Liver (tissue), 8 donors: ENCODE measurements at regions not wholly inside any gene's neighbourhood (a gene's known extent, or its start where the extent isn't known, plus 50 kb on each side); places are given as distances from the start of the nearest gene placed in this dataset.

Experiments used
- DNase-seq: peaks from one replicate; pipeline ENCODE4 v3.0.0-alpha.2; 2017; ENCODE audit warnings: low spot score
- H3K27ac ChIP-seq, 2 donors: one replicate each; pipeline ENCODE4 v1.7.0; 2013; ENCODE audit warnings: inconsistent platforms in 2 of 2, low read length in 2 of 2, control low read depth in 1 of 2, low read depth in 1 of 2, mild to moderate bottlenecking in 1 of 2
- H3K27me3 ChIP-seq, 4 donors: one replicate each; pipeline versions ENCODE4 v1.6.1 to v1.7.0; 2013; ENCODE audit warnings: low read length in 3 of 4, inconsistent platforms in 1 of 4, mild to moderate bottlenecking in 1 of 4, moderate library complexity in 1 of 4; ENCODE audit not compliant: control insufficient read depth in 4 of 4, insufficient read depth in 4 of 4
- H3K36me3 ChIP-seq, 4 donors: one replicate each; pipeline versions ENCODE4 v1.6.1 to v1.7.0; 2013; ENCODE audit warnings: low read length in 3 of 4, mild to moderate bottlenecking in 3 of 4, low read depth in 1 of 4, moderate library complexity in 1 of 4; ENCODE audit not compliant: control insufficient read depth in 4 of 4, insufficient read depth in 3 of 4
- H3K4me1 ChIP-seq, 4 donors: one replicate each; pipeline versions ENCODE4 v1.6.1 to v1.7.0; 2013; ENCODE audit warnings: low read length in 3 of 4, mild to moderate bottlenecking in 3 of 4, moderate library complexity in 1 of 4; ENCODE audit not compliant: control insufficient read depth in 4 of 4, insufficient read depth in 4 of 4
- H3K4me3 ChIP-seq, 3 donors: one replicate each; pipeline versions ENCODE4 v1.6.1 to v1.7.0; 2013; ENCODE audit warnings: low read length in 3 of 3, control low read depth in 1 of 3, low read depth in 1 of 3, mild to moderate bottlenecking in 1 of 3
- H3K9ac ChIP-seq, 2 donors: one replicate each; pipeline ENCODE4 v1.7.0; 2013; ENCODE audit warnings: low read length in 2 of 2, mild to moderate bottlenecking in 2 of 2, moderate library complexity in 2 of 2, control low read depth in 1 of 2, low read depth in 1 of 2
- H3K9me3 ChIP-seq, 4 donors: one replicate each; pipeline versions ENCODE4 v1.6.1 to v1.7.0; 2013; ENCODE audit warnings: low read length in 3 of 4; ENCODE audit not compliant: control insufficient read depth in 4 of 4
- EGR1 ChIP-seq, 2 donors: IDR thresholded peaks; 2 replicates each; pipeline ENCODE4 v1.6.1; 2016 to 2018; ENCODE audit warnings: antibody characterized with exemption in 2 of 2, low read depth in 2 of 2
- FOXA1 ChIP-seq: IDR thresholded peaks from 2 replicates; pipeline ENCODE4 v1.6.1; 2016; ENCODE audit warnings: antibody characterized with exemption
- FOXA2 ChIP-seq: IDR thresholded peaks from 2 replicates; pipeline ENCODE4 v1.6.1; 2016; ENCODE audit warnings: antibody characterized with exemption
- GABPA ChIP-seq, 2 donors: IDR thresholded peaks in 1 of 2; conservative IDR thresholded peaks in 1 of 2; 2 replicates each; pipeline ENCODE4 v1.6.1; 2016; ENCODE audit warnings: antibody characterized with exemption in 2 of 2, mild to moderate bottlenecking in 1 of 2, moderate library complexity in 1 of 2
- HNF4A ChIP-seq, 2 donors: conservative IDR thresholded peaks; 2 replicates each; pipeline ENCODE4 v1.6.1; 2016; ENCODE audit warnings: antibody characterized with exemption in 2 of 2, mild to moderate bottlenecking in 2 of 2
- HNF4G ChIP-seq: IDR thresholded peaks from 2 replicates; pipeline ENCODE4 v1.6.1; 2016; ENCODE audit warnings: antibody characterized with exemption
- JUND ChIP-seq, 2 donors: IDR thresholded peaks; 2 replicates each; pipeline ENCODE4 v1.6.1; 2016; ENCODE audit warnings: antibody characterized with exemption in 2 of 2
- NR2F2 ChIP-seq: IDR thresholded peaks from 2 replicates; pipeline ENCODE4 v1.6.1; 2016; ENCODE audit warnings: antibody characterized with exemption
- RAD21 ChIP-seq, 2 donors: IDR thresholded peaks; 2 replicates each; pipeline ENCODE4 v1.6.1; 2016; ENCODE audit warnings: antibody characterized with exemption in 2 of 2, mild to moderate bottlenecking in 2 of 2
- RXRA ChIP-seq, 2 donors: IDR thresholded peaks; 2 replicates each; pipeline ENCODE4 v1.6.1; 2017 to 2018; ENCODE audit warnings: antibody characterized with exemption in 2 of 2, mild to moderate bottlenecking in 1 of 2
- SP1 ChIP-seq: IDR thresholded peaks from 2 replicates; pipeline ENCODE4 v1.6.1; 2018; ENCODE audit warnings: antibody characterized with exemption, mild to moderate bottlenecking
- TAF1 ChIP-seq: conservative IDR thresholded peaks from 2 replicates; pipeline ENCODE4 v1.6.1; 2016; ENCODE audit warnings: antibody characterized with exemption, mild to moderate bottlenecking
- YY1 ChIP-seq: IDR thresholded peaks from 2 replicates; pipeline ENCODE4 v1.6.1; 2016; ENCODE audit warnings: antibody characterized with exemption, mild to moderate bottlenecking
- WGBS: extraction: QIAGEN DNeasy Blood & Tissue Kit; methylation state at CpG from one replicate; pipeline ENCODE4 v1.1.7; 2013; 5-methylcytosine and 5-hydroxymethylcytosine counted together
- TF ChIP-seq, protein P1 (sequence below): IDR thresholded peaks from 2 replicates; pipeline ENCODE4 v1.6.1; 2016; ENCODE audit warnings: antibody characterized with exemption
- TF ChIP-seq, protein P2 (sequence below): IDR thresholded peaks from 2 replicates; pipeline ENCODE4 v1.6.1; 2016; ENCODE audit warnings: antibody characterized with exemption, mild to moderate bottlenecking
- TF ChIP-seq, protein P3 (sequence below): IDR thresholded peaks from 2 replicates; pipeline ENCODE4 v1.6.1; 2016; ENCODE audit warnings: antibody characterized with exemption
- TF ChIP-seq, protein P4 (sequence below): fragments of 150-350 bp; IDR thresholded peaks from 2 replicates; pipeline ENCODE4 v1.5.1; 2017; ENCODE audit warnings: improper control_type of control experiment, low read depth, low read length; ENCODE audit not compliant: missing input control
- TF ChIP-seq, protein P5 (sequence below): IDR thresholded peaks from 2 replicates; pipeline ENCODE4 v1.6.1; 2016; ENCODE audit warnings: antibody characterized with exemption
- donor health status: healthy.
- donor health status: healthy.
- donor health status: healthy.
- donor health status: healthy.
- donor health status: healthy.

DNA sequence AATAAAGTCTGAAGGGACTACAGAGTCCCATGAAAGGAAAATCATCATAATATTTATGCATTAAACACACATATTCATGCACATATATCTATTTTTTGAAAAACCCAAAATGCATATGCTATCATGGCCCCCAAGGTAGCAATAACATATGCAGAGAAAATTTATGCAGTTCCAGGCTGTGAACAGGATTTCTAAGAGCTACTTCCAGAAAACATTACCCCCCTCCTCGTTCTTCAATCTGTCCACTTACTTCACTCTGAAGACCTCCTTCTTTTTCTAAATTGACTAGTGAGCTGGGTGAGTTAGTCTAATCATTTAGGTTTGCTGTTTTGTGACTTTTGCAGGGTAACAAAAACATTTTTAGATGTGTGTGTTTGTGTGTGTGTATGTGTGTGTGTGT is 376.4 kb upstream of the ZEB2 start:
- H3K27me3 ChIP-seq = no peaks in the 10 kb centered on the region
- H3K27ac ChIP-seq = no peak overlapping the region
- H3K4me3 ChIP-seq = no peak overlapping the region
- 60% methylated on average over 1 of the region's 1 CpG for WGBS
- no peaks in the 10 kb centered on the region for H3K4me1 ChIP-seq
- no peaks in the 10 kb centered on the region for H3K9me3 ChIP-seq
- H3K36me3 ChIP-seq = no peaks in the 10 kb centered on the region
- no peak overlapping the region for H3K9ac ChIP-seq
- no peak for TF ChIP-seq FOXA2
- no peak for TF ChIP-seq EGR1 (IDR thresholded peaks at IDR 0.05; ENCODE audit: low read depth in 2 of 2)
- TF ChIP-seq, protein P1, sequence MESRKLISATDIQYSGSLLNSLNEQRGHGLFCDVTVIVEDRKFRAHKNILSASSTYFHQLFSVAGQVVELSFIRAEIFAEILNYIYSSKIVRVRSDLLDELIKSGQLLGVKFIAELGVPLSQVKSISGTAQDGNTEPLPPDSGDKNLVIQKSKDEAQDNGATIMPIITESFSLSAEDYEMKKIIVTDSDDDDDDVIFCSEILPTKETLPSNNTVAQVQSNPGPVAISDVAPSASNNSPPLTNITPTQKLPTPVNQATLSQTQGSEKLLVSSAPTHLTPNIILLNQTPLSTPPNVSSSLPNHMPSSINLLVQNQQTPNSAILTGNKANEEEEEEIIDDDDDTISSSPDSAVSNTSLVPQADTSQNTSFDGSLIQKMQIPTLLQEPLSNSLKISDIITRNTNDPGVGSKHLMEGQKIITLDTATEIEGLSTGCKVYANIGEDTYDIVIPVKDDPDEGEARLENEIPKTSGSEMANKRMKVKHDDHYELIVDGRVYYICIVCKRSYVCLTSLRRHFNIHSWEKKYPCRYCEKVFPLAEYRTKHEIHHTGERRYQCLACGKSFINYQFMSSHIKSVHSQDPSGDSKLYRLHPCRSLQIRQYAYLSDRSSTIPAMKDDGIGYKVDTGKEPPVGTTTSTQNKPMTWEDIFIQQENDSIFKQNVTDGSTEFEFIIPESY = no peak
- TF ChIP-seq, protein P2, sequence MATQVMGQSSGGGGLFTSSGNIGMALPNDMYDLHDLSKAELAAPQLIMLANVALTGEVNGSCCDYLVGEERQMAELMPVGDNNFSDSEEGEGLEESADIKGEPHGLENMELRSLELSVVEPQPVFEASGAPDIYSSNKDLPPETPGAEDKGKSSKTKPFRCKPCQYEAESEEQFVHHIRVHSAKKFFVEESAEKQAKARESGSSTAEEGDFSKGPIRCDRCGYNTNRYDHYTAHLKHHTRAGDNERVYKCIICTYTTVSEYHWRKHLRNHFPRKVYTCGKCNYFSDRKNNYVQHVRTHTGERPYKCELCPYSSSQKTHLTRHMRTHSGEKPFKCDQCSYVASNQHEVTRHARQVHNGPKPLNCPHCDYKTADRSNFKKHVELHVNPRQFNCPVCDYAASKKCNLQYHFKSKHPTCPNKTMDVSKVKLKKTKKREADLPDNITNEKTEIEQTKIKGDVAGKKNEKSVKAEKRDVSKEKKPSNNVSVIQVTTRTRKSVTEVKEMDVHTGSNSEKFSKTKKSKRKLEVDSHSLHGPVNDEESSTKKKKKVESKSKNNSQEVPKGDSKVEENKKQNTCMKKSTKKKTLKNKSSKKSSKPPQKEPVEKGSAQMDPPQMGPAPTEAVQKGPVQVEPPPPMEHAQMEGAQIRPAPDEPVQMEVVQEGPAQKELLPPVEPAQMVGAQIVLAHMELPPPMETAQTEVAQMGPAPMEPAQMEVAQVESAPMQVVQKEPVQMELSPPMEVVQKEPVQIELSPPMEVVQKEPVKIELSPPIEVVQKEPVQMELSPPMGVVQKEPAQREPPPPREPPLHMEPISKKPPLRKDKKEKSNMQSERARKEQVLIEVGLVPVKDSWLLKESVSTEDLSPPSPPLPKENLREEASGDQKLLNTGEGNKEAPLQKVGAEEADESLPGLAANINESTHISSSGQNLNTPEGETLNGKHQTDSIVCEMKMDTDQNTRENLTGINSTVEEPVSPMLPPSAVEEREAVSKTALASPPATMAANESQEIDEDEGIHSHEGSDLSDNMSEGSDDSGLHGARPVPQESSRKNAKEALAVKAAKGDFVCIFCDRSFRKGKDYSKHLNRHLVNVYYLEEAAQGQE = no peak
- TF ChIP-seq FOXA1 = no peak
- no peak for TF ChIP-seq JUND (IDR thresholded peaks at IDR 0.05)
- no peak for TF ChIP-seq YY1
- TF ChIP-seq HNF4G = no peak
- TF ChIP-seq, protein P3, sequence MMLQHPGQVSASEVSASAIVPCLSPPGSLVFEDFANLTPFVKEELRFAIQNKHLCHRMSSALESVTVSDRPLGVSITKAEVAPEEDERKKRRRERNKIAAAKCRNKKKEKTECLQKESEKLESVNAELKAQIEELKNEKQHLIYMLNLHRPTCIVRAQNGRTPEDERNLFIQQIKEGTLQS = no peak
- TF ChIP-seq, protein P4, sequence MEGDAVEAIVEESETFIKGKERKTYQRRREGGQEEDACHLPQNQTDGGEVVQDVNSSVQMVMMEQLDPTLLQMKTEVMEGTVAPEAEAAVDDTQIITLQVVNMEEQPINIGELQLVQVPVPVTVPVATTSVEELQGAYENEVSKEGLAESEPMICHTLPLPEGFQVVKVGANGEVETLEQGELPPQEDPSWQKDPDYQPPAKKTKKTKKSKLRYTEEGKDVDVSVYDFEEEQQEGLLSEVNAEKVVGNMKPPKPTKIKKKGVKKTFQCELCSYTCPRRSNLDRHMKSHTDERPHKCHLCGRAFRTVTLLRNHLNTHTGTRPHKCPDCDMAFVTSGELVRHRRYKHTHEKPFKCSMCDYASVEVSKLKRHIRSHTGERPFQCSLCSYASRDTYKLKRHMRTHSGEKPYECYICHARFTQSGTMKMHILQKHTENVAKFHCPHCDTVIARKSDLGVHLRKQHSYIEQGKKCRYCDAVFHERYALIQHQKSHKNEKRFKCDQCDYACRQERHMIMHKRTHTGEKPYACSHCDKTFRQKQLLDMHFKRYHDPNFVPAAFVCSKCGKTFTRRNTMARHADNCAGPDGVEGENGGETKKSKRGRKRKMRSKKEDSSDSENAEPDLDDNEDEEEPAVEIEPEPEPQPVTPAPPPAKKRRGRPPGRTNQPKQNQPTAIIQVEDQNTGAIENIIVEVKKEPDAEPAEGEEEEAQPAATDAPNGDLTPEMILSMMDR = no peak
- TF ChIP-seq NR2F2 = no peak
- TF ChIP-seq SP1 = no peak
- TF ChIP-seq HNF4A (conservative IDR thresholded peaks at IDR 0.05) = no peak
- TF ChIP-seq RXRA (IDR thresholded peaks at IDR 0.05) = no peak
- TF ChIP-seq GABPA (IDR thresholded peaks at IDR 0.05 in 1 of 2, conservative IDR thresholded peaks at IDR 0.05 in 1 of 2) = no peak
- TF ChIP-seq, protein P5, sequence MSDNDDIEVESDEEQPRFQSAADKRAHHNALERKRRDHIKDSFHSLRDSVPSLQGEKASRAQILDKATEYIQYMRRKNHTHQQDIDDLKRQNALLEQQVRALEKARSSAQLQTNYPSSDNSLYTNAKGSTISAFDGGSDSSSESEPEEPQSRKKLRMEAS = no peak
- TF ChIP-seq RAD21 (IDR thresholded peaks at IDR 0.05) = no peak
- TF ChIP-seq TAF1 = no peak
- DNase-seq = no peak
